Thymus (tissue), 11 donors: ENCODE measurements at regions not wholly inside any gene's neighbourhood (a gene's known extent, or its start where the extent isn't known, plus 50 kb on each side); places are given as distances from the start of the nearest gene placed in this dataset.

ENCODE experiments used
- DNase-seq, 9 donors: peaks; one replicate each; pipeline ENCODE4 v3.0.0-alpha.2; 2013; ENCODE audit warnings: low spot score in 9 of 9, low read depth in 6 of 9, missing footprints in 1 of 9
- H3K27ac ChIP-seq, 2 donors: one replicate each; pipeline ENCODE4 v1.5.1; 2013; ENCODE audit warnings: control low read depth in 1 of 2, low read depth in 1 of 2, low read length in 1 of 2, mild to moderate bottlenecking in 1 of 2, moderate library complexity in 1 of 2
- H3K27me3 ChIP-seq, 2 donors: one replicate each; pipeline ENCODE4 v1.5.1; 2013; ENCODE audit warnings: low read length in 1 of 2; ENCODE audit not compliant: control insufficient read depth in 2 of 2, insufficient read depth in 1 of 2
- H3K36me3 ChIP-seq, 2 donors: one replicate each; pipeline ENCODE4 v1.5.1; 2013; ENCODE audit warnings: low read length in 1 of 2, mild to moderate bottlenecking in 1 of 2, moderate library complexity in 1 of 2; ENCODE audit not compliant: control insufficient read depth in 2 of 2, insufficient read depth in 2 of 2
- H3K4me1 ChIP-seq, 2 donors: one replicate each; pipeline ENCODE4 v1.5.1; 2013; ENCODE audit warnings: low read length in 2 of 2; ENCODE audit not compliant: control insufficient read depth in 2 of 2, insufficient read depth in 2 of 2
- H3K4me3 ChIP-seq, 2 donors: one replicate each; pipeline ENCODE4 v1.5.1; 2013; ENCODE audit warnings: low read length in 2 of 2, control low read depth in 1 of 2, mild to moderate bottlenecking in 1 of 2
- H3K9me3 ChIP-seq, 2 donors: one replicate each; pipeline ENCODE4 v1.5.1; 2013; ENCODE audit warnings: low read length in 1 of 2, mild to moderate bottlenecking in 1 of 2; ENCODE audit not compliant: control insufficient read depth in 2 of 2, insufficient read depth in 1 of 2
- WGBS: extraction: QIAGEN DNeasy Blood & Tissue Kit; methylation state at CpG from one replicate; pipeline ENCODE4 v1.1.7; 2013; 5-methylcytosine and 5-hydroxymethylcytosine counted together
- donor health status: healthy.

DNA sequence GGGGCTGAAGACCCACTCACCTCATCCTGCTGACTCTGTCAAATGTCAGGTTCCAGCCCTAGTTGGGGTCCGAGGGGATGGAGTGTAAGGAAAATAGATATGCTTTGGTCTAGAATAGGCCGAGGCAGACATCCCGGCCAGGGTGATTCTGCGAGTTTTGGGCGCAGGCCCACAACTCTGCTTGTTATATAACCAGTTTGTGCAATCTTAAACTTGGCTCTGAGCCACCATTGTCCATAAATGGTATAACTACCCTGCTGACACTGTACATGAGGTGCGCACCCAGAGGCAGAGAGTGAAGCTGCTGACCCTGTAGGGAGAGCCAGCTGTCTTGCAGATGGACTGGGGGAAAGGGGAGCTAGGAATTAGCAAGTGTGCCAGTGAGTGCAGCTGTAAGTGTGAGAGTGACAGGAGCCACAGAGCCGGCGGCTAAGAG, 1388.8 kb downstream of the AMY1C start:
- 90% methylated on average over 8 of the region's 8 CpGs for WGBS
- no peak for DNase-seq
- H3K27me3 ChIP-seq, result no peaks in the 10 kb centered on the region

DNA sequence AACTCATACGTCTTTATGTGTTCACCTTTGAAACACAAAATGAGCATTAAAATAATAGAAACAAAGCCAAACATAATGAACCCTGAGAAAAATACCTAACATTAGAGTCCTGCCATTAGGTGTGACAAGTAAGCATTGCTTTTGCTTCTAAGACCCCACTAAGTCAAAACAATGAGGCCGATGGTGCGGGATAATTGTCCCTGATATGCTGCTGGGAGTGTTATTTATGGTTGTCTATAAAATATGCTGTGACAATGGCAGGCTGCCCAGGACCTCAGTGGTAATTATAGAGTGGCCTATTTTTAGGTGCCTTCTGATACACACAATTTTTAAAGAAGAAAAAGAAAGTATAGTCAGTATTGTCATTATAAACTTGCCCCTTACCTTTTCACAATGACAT, 1423.1 kb downstream of the AMY1C start:
- 85% methylated on average over 3 of the region's 3 CpGs for WGBS
- no peaks in the 10 kb centered on the region for H3K27me3 ChIP-seq

More for the DNA sequence above, 1388.8 kb downstream of the AMY1C start:
- Histone ChIP-seq H3K4me1 (no peaks in the 10 kb centered on the region), H3K27ac (no peak overlapping the region), H3K4me3 (no peak overlapping the region), H3K9me3 (peaks cover 2 to 3% of the 10 kb centered on the region in 2 donors), H3K36me3 (no peaks in the 10 kb centered on the region)

DNA sequence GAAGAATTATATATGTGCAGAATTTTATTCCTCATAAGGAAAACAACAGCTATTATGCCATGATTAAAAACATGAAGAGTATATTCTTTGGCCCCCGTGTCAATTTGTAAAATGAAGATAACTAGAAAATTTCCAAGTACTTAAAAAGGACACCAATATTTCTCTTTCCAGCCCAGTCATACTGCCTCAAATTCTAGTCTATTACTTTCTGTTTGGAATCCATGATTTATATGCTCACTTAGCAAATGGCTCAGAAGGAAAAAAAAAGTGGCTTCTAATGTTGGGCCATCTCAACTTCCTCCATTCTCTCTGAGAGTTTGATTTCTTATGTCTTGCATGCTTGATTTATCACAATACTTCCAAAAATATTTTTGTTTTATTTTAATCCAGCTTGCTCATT, 1431.1 kb downstream of the AMY1C start:
- Histone ChIP-seq H3K27ac (no peak overlapping the region), H3K4me1 (no peaks in the 10 kb centered on the region), H3K27me3 (no peaks in the 10 kb centered on the region), H3K36me3 (no peaks in the 10 kb centered on the region), H3K4me3 (no peak overlapping the region), H3K9me3 (no peaks in the 10 kb centered on the region)
- DNase-seq, result no peak
- 94% methylated on average over 1 of the region's 1 CpG for WGBS

More for the DNA sequence above, 1423.1 kb downstream of the AMY1C start:
- no peaks in the 10 kb centered on the region for H3K4me1 ChIP-seq
- no peaks in the 10 kb centered on the region for H3K9me3 ChIP-seq
- H3K27ac ChIP-seq, result no peak overlapping the region
- no peak overlapping the region for H3K4me3 ChIP-seq
- H3K36me3 ChIP-seq, result no peaks in the 10 kb centered on the region
- no peak for DNase-seq

DNA sequence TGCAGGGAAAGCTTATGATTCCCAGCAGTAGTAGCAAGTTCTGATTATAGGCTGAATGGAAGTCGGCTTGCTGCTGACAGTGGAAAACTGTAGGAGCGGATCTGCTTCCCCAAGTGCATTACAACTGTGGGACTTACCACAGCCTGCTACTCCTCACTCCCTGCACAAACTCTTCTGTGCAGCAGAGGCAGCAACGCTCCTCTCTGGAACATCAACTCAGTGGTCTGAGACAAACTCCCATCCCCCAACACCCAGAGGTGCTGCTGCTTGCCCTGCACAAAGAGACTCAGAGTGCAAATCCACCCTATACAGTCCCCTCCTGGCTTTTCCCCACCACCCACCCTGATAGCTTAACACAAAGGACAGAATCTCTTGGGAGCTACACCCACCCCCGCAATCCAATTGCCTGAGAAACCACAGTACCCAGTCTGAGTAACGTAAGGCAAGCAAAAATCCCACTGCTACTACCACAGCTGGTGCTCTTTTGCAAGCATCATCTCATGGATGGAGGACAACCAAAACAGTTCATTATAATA, 1455.2 kb downstream of the AMY1C start:
- WGBS, result 94% methylated on average over 5 of the region's 5 CpGs
- Histone ChIP-seq H3K4me1 (no peaks in the 10 kb centered on the region), H3K27me3 (no peaks in the 10 kb centered on the region), H3K9me3 (peaks cover 1 to 15% of the 10 kb centered on the region in 2 donors), H3K27ac (no peak overlapping the region), H3K36me3 (no peaks in the 10 kb centered on the region), H3K4me3 (no peak overlapping the region)
- DNase-seq, result no peak

DNA sequence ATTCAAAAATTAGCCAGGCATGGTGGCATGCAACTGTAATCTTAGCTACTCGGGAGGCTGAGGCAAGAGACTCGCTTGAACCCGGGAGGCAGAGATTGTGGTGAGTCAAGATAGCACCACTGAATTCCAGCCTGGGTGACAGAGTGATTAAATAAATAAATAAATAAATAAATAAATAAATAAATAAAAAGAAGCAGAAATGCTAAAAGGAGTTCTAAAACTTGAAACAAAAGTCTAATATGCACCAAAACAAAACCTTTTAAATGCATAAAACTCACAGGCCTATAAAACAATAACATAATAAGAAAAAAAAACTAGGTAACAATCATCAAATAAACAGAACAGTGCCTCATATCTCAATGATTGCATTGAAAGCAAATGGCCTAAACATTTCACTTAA, 1458.9 kb downstream of the AMY1C start:
- H3K4me1 ChIP-seq, result no peaks in the 10 kb centered on the region
- peaks cover 1 to 15% of the 10 kb centered on the region in 2 donors for H3K9me3 ChIP-seq
- H3K4me3 ChIP-seq, result no peak overlapping the region
- DNase-seq, result no peak
- 98% methylated on average over 3 of the region's 3 CpGs for WGBS
- no peaks in the 10 kb centered on the region for H3K36me3 ChIP-seq
- no peak overlapping the region for H3K27ac ChIP-seq
- no peaks in the 10 kb centered on the region for H3K27me3 ChIP-seq

DNA sequence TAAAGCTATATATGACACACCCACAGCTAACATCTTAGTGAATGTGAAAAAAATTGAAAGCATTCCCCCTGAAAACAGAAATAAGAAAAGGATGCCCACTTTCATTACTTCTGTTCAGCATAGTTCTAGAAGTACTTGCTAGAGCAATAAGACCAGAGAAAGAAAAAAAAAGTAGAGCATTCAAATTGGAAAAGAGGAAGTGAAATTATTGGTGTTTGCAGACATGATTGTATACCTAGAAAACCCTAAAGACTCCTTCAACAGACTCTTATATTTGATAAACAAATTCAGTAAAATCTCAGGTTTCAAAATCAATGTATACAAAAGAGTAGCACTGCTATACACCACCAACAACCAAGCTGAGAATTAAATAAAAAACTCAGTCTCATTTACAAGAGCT, 1461.0 kb downstream of the AMY1C start:
- no peak overlapping the region for H3K27ac ChIP-seq
- no peak overlapping the region for H3K4me3 ChIP-seq
- DNase-seq, result no peak
- H3K27me3 ChIP-seq, result no peaks in the 10 kb centered on the region
- H3K4me1 ChIP-seq, result no peaks in the 10 kb centered on the region
- H3K9me3 ChIP-seq, result peaks cover 1 to 10% of the 10 kb centered on the region in 2 donors
- H3K36me3 ChIP-seq, result no peaks in the 10 kb centered on the region

DNA sequence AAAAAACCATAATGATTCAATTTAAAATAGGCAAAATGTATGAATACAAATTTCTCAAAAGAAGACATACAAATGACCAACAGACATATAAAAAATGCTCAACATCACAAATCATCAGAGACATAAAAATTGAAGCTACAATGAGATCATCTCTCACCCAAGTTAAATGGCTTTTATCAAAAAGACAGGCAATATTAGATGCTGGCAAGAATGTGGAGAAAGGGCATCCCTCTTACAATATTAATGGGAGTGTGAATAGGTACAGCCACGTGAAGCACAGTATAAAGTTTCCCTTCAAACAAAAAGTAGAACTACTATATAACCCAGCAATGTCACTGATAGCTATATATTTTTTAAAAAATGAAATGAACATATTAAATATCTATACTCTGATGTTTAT, 1481.7 kb downstream of the AMY1C start:
- no peaks in the 10 kb centered on the region for H3K4me1 ChIP-seq
- WGBS, result 59% methylated on average over 1 of the region's 1 CpG
- H3K27me3 ChIP-seq, result no peaks in the 10 kb centered on the region
- H3K27ac ChIP-seq, result no peak overlapping the region
- no peak overlapping the region for H3K4me3 ChIP-seq
- H3K9me3 ChIP-seq, result peaks cover 0 to 8% of the 10 kb centered on the region in 2 donors
- no peaks in the 10 kb centered on the region for H3K36me3 ChIP-seq
- DNase-seq, result no peak

DNA sequence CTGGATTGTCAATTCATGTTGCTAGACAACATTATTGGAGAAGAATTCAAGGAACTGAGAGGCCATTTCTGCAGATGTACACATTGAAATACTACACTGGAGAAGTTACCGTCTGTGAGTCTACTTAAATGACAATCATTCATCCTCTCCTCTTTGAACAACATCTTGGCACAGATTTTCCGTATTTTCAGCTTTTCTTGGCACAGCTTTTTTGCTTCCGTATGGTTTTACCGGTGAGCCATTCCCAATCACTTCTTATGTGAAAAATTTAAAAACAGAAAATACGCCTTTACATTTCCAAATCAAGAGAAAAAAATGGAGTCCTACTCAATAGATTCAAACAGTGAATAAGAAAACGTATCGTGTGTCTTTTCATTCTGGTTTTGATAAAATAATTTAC, 1493.7 kb downstream of the AMY1C start:
- H3K9me3 ChIP-seq, result no peaks in the 10 kb centered on the region
- H3K4me3 ChIP-seq, result no peak overlapping the region
- H3K4me1 ChIP-seq, result no peaks in the 10 kb centered on the region
- WGBS, result 91% methylated on average over 7 of the region's 7 CpGs
- no peaks in the 10 kb centered on the region for H3K36me3 ChIP-seq
- DNase-seq, result no peak
- no peak overlapping the region for H3K27ac ChIP-seq
- no peaks in the 10 kb centered on the region for H3K27me3 ChIP-seq

DNA sequence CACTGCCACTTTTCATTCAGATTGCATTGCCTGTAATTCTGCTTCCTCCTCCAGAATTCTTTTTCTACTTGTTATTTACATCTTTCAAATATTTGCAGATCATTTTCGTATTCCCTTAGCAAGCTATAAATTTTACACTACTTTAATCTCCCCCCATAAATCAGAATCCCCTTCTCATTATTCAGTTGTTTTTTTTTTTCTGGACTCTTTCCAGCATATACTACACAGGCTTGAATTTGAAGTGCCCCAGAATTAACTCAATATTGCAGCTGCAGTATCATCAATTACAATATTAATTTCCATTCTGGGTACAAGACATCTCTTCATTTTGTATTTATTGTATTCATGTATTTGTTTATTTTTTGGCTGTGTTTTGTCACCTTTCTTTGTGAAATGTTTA, 1494.3 kb downstream of the AMY1C start:
- Histone ChIP-seq H3K4me3 (no peak overlapping the region), H3K9me3 (no peaks in the 10 kb centered on the region), H3K36me3 (no peaks in the 10 kb centered on the region), H3K4me1 (no peaks in the 10 kb centered on the region), H3K27ac (no peak overlapping the region), H3K27me3 (no peaks in the 10 kb centered on the region)
- DNase-seq, result no peak
- WGBS, result 38% methylated on average over 1 of the region's 1 CpG

DNA sequence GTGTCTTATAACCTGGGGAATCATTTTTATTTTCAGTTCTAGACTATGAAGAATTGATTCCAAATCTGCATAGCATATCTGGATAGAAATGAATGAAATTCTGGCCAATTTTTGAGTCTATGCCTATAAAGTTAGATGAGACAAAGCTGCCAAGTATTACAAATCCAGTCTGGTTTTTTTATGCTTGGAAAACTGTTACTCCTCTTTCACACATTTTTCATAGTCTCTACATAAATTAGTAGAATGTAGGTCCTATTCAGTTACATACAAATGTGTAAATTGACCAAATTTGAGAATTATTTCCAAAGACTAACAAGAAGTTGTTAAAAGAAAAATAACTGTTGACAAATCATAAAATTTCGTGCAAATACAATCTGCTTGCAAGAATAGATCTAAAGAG, 1505.2 kb downstream of the AMY1C start:
- H3K27me3 ChIP-seq, result no peaks in the 10 kb centered on the region
- H3K27ac ChIP-seq, result no peak overlapping the region
- H3K9me3 ChIP-seq, result no peaks in the 10 kb centered on the region
- H3K36me3 ChIP-seq, result no peaks in the 10 kb centered on the region
- no peak for DNase-seq
- 81% methylated on average over 1 of the region's 1 CpG for WGBS
- no peak overlapping the region for H3K4me3 ChIP-seq
- no peaks in the 10 kb centered on the region for H3K4me1 ChIP-seq
